GM23338 (cell line): ENCODE measurements at regions not wholly inside any gene's neighbourhood (a gene's known extent, or its start where the extent isn't known, plus 50 kb on each side); places are given as distances from the start of the nearest gene placed in this dataset.

Experiments used
- ATAC-seq: fragments of 200-7000 bp; cut with Tn5 transposase; 3 replicates; pipeline ENCODE4 v1.9.1; 2020
- DNase-seq: peaks from one replicate; pipeline ENCODE4 v3.0.0-alpha.2; 2015; ENCODE audit warnings: low spot score
- H2AFZ ChIP-seq: fragments of 200-600 bp; sonication (generic); 2 replicates; pipeline ENCODE4 v1.8.0; 2016; ENCODE audit warnings: antibody characterized with exemption, mild to moderate bottlenecking, moderate library complexity
- H3F3A ChIP-seq: fragments of 200-600 bp; sonication (generic); replicated peaks from 2 replicates; pipeline ENCODE4 v1.8.0; 2017; ENCODE audit warnings: antibody characterized with exemption, mixed run types, low read depth
- H3K27ac ChIP-seq: fragments of 200-600 bp; sonication (generic); 2 replicates; pipeline ENCODE4 v1.6.1; 2016; ENCODE audit warnings: low read depth
- H3K27me3 ChIP-seq: fragments of 200-600 bp; sonication (generic); 2 replicates; pipeline ENCODE4 v1.8.0; 2016; ENCODE audit warnings: mild to moderate bottlenecking, mixed run types, moderate library complexity; ENCODE audit not compliant: insufficient read depth
- H3K36me3 ChIP-seq: fragments of 200-600 bp; sonication (generic); 2 replicates; pipeline ENCODE4 v1.8.0; 2016; ENCODE audit warnings: mild to moderate bottlenecking; ENCODE audit not compliant: insufficient read depth
- H3K4me1 ChIP-seq: fragments of 200-600 bp; sonication (generic); 2 replicates; pipeline ENCODE4 v1.8.0; 2016; ENCODE audit warnings: mild to moderate bottlenecking, moderate library complexity; ENCODE audit not compliant: insufficient read depth
- H3K4me2 ChIP-seq: fragments of 200-600 bp; sonication (generic); 2 replicates; pipeline ENCODE4 v1.7.1; 2017; ENCODE audit warnings: mixed run types
- H3K4me3 ChIP-seq: fragments of 200-600 bp; sonication (generic); 2 replicates; pipeline ENCODE4 v1.6.1; 2016; ENCODE audit warnings: mixed run types
- H3K79me2 ChIP-seq: fragments of 200-600 bp; sonication (generic); replicated peaks from 2 replicates; pipeline ENCODE4 v1.8.0; 2017; ENCODE audit warnings: mild to moderate bottlenecking; ENCODE audit not compliant: insufficient read depth
- H3K9me2 ChIP-seq: fragments of 200-600 bp; sonication (generic); 2 replicates; pipeline ENCODE4 v1.8.0; 2017; ENCODE audit not compliant: insufficient read depth
- H4K20me1 ChIP-seq: fragments of 200-600 bp; sonication (generic); replicated peaks from 2 replicates; pipeline ENCODE4 v1.8.0; 2017; ENCODE audit warnings: mild to moderate bottlenecking; ENCODE audit not compliant: insufficient read depth
- H3K27ac Mint-ChIP-seq: 2 replicates; pipeline ENCODE4 v1.8.0; 2020; ENCODE audit warnings: inconsistent platforms, mild to moderate bottlenecking, moderate library complexity, mixed read lengths
- H3K27me3 Mint-ChIP-seq: 3 replicates; pipeline ENCODE4 v1.8.0; 2022; ENCODE audit warnings: low read depth, mild to moderate bottlenecking, moderate library complexity, mixed read lengths, inconsistent platforms; ENCODE audit not compliant: insufficient read depth, poor library complexity
- H3K36me3 Mint-ChIP-seq: 3 replicates; pipeline ENCODE4 v1.8.0; 2021; ENCODE audit warnings: low read depth, mild to moderate bottlenecking, inconsistent platforms, moderate library complexity, mixed read lengths
- H3K4me1 Mint-ChIP-seq: 3 replicates; pipeline ENCODE4 v1.8.0; 2020; ENCODE audit warnings: mild to moderate bottlenecking, inconsistent platforms, mixed read lengths
- H3K4me3 Mint-ChIP-seq: 3 replicates; pipeline ENCODE4 v1.8.0; 2021; ENCODE audit warnings: moderate library complexity, mild to moderate bottlenecking, inconsistent platforms, mixed read lengths
- H3K9me3 Mint-ChIP-seq: 3 replicates; pipeline ENCODE4 v1.8.0; 2020; ENCODE audit warnings: moderate library complexity, mild to moderate bottlenecking, inconsistent platforms, mixed read lengths
- CREB1 ChIP-seq: fragments of 250-450 bp; sonication (Bioruptor Pico); IDR thresholded peaks from 2 replicates; pipeline ENCODE4 v1.5.0; 2020; ENCODE audit warnings: low read depth, mild to moderate bottlenecking, moderate library complexity
- EZH2 ChIP-seq: fragments of 200-600 bp; sonication (generic); IDR thresholded peaks from one replicate; pipeline ENCODE4 v1.8.0; 2017; ENCODE audit warnings: antibody characterized with exemption, mild to moderate bottlenecking, low read depth; ENCODE audit not compliant: unreplicated experiment
- EZH2phosphoT487 ChIP-seq: fragments of 200-600 bp; sonication (generic); IDR thresholded peaks from one replicate; pipeline ENCODE4 v1.8.1; 2018; ENCODE audit warnings: antibody characterized with exemption; ENCODE audit not compliant: unreplicated experiment
- JUNB ChIP-seq: IDR thresholded peaks from one replicate; pipeline ENCODE4 v1.6.1; 2016; ENCODE audit warnings: antibody characterized with exemption; ENCODE audit not compliant: unreplicated experiment
- NANOG ChIP-seq: IDR thresholded peaks from 2 replicates; pipeline ENCODE4 v1.6.1; 2016; ENCODE audit warnings: antibody characterized with exemption, borderline replicate concordance
- POLR2AphosphoS5 ChIP-seq: IDR thresholded peaks from 2 replicates; pipeline ENCODE4 v1.6.1; 2016; ENCODE audit warnings: antibody characterized with exemption, low read depth
- STAT1 ChIP-seq: IDR thresholded peaks from one replicate; pipeline ENCODE4 v1.6.1; 2016; ENCODE audit warnings: antibody characterized with exemption; ENCODE audit not compliant: unreplicated experiment
- ZNF114 ChIP-seq: fragments of 250-450 bp; sonication (Bioruptor Pico); IDR thresholded peaks from 2 replicates; pipeline ENCODE4 v1.5.0; 2020; ENCODE audit warnings: mild to moderate bottlenecking, moderate library complexity
- ZNF331 ChIP-seq: fragments of 250-450 bp; sonication (Bioruptor Pico); IDR thresholded peaks from 2 replicates; pipeline ENCODE4 v1.5.0; 2020; ENCODE audit warnings: low read depth, mild to moderate bottlenecking, moderate library complexity
- TF ChIP-seq, protein P1 (sequence below): IDR thresholded peaks from 2 replicates; pipeline ENCODE4 v1.6.1; 2016; ENCODE audit warnings: antibody characterized with exemption
- TF ChIP-seq, protein P2 (sequence below), 2 experiments: fragments of 200-600 bp in 1 of 2; sonication (generic) in 1 of 2; conservative IDR thresholded peaks; 2 replicates each; pipeline versions ENCODE4 v1.5.1 to v1.6.1; 2016 to 2017; ENCODE audit warnings: antibody characterized with exemption in 2 of 2, low read depth in 2 of 2, mild to moderate bottlenecking in 2 of 2, moderate library complexity in 1 of 2
- TF ChIP-seq, protein P3 (sequence below): IDR thresholded peaks from one replicate; pipeline ENCODE4 v1.6.1; 2018; ENCODE audit warnings: antibody characterized with exemption; ENCODE audit not compliant: unreplicated experiment
- TF ChIP-seq, protein P4 (sequence below): fragments of 250-450 bp; sonication (Bioruptor Pico); IDR thresholded peaks from 2 replicates; pipeline ENCODE4 v1.5.0; 2020; ENCODE audit warnings: mild to moderate bottlenecking, moderate library complexity

DNA sequence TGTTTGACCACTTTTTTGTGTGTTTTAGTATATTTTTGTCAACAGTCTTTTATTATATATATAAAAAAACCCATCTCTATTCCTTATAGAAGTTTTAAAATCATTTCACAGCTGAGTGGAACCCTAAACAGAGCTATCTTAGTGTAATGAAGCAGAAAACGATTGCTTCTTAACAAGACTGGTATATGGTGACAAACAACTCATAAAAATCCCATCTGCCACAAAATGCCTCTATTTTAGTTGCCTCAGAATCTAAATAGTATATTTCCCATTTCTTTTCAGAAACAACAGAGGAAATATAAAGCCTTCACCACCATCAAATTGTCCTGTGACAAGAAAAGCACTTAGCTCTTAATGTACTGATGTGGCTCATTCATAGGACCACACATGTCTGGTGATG is 322.4 kb downstream of the ATP23 start (continued):
- TF ChIP-seq STAT1 (no peak), EZH2phosphoT487 (no peak), NANOG (no peak), CREB1 (CRISPR knock-in tag) (no peak), EZH2 (no peak), ZNF331 (CRISPR knock-in tag) (no peak)

DNA sequence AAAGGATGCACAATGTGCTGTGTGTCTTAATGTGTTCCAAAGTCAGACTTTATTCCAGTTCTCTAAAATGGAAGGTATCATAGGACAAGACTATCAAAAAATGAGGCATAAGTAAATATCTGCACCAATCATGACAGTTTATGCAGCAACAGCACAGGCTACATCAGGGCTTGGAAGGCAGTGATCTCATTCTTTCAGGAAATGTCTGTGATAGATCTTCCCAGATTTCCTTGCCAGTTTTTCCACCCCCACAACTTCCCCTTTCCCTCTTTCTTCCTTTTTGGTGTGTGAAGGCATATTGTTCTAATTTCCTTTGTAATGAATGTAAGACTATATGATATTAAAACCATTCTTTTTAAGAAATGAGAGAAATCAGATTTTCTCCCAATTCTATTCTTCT is 326.7 kb downstream of the ATP23 start:
- H3K36me3 ChIP-seq, result no peaks in the 10 kb centered on the region
- ATAC-seq, result no peak
- Mint-ChIP-seq H3K27me3 (no peaks in the 10 kb centered on the region), H3K36me3 (no peaks in the 10 kb centered on the region), H3K9me3 (no peaks in the 10 kb centered on the region; the same call in 2 of the 3 replicates), H3K27ac (no peak overlapping the region), H3K4me1 (no peaks in the 10 kb centered on the region), H3K4me3 (no peak overlapping the region)
- no peak for DNase-seq
- H2AFZ ChIP-seq, result no peak overlapping the region
- H3K4me2 ChIP-seq, result no peak overlapping the region
- no peaks in the 10 kb centered on the region for H3K4me1 ChIP-seq
- H3K4me3 ChIP-seq, result no peak overlapping the region
- H4K20me1 ChIP-seq, result no peaks in the 10 kb centered on the region
- H3K27me3 ChIP-seq, result no peaks in the 10 kb centered on the region
- H3K27ac ChIP-seq, result no peak overlapping the region
- H3K9me2 ChIP-seq, result peaks cover 17% of the 10 kb centered on the region; the same call in 1 of the 2 replicates
- no peaks in the 10 kb centered on the region for H3K79me2 ChIP-seq
- TF ChIP-seq, protein P1, sequence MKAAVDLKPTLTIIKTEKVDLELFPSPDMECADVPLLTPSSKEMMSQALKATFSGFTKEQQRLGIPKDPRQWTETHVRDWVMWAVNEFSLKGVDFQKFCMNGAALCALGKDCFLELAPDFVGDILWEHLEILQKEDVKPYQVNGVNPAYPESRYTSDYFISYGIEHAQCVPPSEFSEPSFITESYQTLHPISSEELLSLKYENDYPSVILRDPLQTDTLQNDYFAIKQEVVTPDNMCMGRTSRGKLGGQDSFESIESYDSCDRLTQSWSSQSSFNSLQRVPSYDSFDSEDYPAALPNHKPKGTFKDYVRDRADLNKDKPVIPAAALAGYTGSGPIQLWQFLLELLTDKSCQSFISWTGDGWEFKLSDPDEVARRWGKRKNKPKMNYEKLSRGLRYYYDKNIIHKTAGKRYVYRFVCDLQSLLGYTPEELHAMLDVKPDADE, result no peak
- TF ChIP-seq, protein P2, sequence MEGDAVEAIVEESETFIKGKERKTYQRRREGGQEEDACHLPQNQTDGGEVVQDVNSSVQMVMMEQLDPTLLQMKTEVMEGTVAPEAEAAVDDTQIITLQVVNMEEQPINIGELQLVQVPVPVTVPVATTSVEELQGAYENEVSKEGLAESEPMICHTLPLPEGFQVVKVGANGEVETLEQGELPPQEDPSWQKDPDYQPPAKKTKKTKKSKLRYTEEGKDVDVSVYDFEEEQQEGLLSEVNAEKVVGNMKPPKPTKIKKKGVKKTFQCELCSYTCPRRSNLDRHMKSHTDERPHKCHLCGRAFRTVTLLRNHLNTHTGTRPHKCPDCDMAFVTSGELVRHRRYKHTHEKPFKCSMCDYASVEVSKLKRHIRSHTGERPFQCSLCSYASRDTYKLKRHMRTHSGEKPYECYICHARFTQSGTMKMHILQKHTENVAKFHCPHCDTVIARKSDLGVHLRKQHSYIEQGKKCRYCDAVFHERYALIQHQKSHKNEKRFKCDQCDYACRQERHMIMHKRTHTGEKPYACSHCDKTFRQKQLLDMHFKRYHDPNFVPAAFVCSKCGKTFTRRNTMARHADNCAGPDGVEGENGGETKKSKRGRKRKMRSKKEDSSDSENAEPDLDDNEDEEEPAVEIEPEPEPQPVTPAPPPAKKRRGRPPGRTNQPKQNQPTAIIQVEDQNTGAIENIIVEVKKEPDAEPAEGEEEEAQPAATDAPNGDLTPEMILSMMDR (conservative IDR thresholded peaks at IDR 0.05; ENCODE audit: low read depth in 2 of 2), result no peak
- TF ChIP-seq, protein P3, sequence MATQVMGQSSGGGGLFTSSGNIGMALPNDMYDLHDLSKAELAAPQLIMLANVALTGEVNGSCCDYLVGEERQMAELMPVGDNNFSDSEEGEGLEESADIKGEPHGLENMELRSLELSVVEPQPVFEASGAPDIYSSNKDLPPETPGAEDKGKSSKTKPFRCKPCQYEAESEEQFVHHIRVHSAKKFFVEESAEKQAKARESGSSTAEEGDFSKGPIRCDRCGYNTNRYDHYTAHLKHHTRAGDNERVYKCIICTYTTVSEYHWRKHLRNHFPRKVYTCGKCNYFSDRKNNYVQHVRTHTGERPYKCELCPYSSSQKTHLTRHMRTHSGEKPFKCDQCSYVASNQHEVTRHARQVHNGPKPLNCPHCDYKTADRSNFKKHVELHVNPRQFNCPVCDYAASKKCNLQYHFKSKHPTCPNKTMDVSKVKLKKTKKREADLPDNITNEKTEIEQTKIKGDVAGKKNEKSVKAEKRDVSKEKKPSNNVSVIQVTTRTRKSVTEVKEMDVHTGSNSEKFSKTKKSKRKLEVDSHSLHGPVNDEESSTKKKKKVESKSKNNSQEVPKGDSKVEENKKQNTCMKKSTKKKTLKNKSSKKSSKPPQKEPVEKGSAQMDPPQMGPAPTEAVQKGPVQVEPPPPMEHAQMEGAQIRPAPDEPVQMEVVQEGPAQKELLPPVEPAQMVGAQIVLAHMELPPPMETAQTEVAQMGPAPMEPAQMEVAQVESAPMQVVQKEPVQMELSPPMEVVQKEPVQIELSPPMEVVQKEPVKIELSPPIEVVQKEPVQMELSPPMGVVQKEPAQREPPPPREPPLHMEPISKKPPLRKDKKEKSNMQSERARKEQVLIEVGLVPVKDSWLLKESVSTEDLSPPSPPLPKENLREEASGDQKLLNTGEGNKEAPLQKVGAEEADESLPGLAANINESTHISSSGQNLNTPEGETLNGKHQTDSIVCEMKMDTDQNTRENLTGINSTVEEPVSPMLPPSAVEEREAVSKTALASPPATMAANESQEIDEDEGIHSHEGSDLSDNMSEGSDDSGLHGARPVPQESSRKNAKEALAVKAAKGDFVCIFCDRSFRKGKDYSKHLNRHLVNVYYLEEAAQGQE, result no peak
- TF ChIP-seq EZH2phosphoT487 (no peak), NANOG (no peak), JUNB (no peak), ZNF331 (CRISPR knock-in tag) (no peak), STAT1 (no peak), CREB1 (CRISPR knock-in tag) (no peak), EZH2 (no peak), ZNF114 (CRISPR knock-in tag) (no peak), POLR2AphosphoS5 (no peak)
- TF ChIP-seq, protein P4, sequence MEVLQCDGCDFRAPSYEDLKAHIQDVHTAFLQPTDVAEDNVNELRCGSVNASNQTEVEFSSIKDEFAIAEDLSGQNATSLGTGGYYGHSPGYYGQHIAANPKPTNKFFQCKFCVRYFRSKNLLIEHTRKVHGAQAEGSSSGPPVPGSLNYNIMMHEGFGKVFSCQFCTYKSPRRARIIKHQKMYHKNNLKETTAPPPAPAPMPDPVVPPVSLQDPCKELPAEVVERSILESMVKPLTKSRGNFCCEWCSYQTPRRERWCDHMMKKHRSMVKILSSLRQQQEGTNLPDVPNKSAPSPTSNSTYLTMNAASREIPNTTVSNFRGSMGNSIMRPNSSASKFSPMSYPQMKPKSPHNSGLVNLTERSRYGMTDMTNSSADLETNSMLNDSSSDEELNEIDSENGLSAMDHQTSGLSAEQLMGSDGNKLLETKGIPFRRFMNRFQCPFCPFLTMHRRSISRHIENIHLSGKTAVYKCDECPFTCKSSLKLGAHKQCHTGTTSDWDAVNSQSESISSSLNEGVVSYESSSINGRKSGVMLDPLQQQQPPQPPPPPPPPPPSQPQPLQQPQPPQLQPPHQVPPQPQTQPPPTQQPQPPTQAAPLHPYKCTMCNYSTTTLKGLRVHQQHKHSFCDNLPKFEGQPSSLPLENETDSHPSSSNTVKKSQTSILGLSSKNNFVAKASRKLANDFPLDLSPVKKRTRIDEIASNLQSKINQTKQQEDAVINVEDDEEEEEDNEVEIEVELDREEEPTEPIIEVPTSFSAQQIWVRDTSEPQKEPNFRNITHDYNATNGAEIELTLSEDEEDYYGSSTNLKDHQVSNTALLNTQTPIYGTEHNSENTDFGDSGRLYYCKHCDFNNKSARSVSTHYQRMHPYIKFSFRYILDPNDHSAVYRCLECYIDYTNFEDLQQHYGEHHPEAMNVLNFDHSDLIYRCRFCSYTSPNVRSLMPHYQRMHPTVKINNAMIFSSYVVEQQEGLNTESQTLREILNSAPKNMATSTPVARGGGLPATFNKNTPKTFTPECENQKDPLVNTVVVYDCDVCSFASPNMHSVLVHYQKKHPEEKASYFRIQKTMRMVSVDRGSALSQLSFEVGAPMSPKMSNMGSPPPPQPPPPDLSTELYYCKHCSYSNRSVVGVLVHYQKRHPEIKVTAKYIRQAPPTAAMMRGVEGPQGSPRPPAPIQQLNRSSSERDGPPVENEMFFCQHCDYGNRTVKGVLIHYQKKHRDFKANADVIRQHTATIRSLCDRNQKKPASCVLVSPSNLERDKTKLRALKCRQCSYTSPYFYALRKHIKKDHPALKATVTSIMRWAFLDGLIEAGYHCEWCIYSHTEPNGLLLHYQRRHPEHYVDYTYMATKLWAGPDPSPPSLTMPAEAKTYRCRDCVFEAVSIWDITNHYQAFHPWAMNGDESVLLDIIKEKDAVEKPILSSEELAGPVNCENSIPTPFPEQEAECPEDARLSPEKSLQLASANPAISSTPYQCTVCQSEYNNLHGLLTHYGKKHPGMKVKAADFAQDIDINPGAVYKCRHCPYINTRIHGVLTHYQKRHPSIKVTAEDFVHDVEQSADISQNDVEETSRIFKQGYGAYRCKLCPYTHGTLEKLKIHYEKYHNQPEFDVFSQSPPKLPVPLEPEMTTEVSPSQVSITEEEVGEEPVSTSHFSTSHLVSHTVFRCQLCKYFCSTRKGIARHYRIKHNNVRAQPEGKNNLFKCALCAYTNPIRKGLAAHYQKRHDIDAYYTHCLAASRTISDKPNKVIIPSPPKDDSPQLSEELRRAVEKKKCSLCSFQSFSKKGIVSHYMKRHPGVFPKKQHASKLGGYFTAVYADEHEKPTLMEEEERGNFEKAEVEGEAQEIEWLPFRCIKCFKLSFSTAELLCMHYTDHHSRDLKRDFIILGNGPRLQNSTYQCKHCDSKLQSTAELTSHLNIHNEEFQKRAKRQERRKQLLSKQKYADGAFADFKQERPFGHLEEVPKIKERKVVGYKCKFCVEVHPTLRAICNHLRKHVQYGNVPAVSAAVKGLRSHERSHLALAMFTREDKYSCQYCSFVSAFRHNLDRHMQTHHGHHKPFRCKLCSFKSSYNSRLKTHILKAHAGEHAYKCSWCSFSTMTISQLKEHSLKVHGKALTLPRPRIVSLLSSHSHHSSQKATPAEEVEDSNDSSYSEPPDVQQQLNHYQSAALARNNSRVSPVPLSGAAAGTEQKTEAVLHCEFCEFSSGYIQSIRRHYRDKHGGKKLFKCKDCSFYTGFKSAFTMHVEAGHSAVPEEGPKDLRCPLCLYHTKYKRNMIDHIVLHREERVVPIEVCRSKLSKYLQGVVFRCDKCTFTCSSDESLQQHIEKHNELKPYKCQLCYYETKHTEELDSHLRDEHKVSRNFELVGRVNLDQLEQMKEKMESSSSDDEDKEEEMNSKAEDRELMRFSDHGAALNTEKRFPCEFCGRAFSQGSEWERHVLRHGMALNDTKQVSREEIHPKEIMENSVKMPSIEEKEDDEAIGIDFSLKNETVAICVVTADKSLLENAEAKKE (CRISPR knock-in tag), result no peak
- no peaks in the 10 kb centered on the region for H3F3A ChIP-seq
